ENCODE measurements at regions not wholly inside any gene's neighbourhood (a gene's known extent, or its start where the extent isn't known, plus 50 kb on each side); places are given as distances from the start of the nearest gene placed in this dataset.
"Not testable (repeated sequence)": the region's sequence is repeated elsewhere in the genome, so short reads cannot be mapped to it uniquely, and the experiment has no call there.

- DNase-seq (ENCODE audit: low spot score): no peak
- no peak for TF ChIP-seq CTCF (IDR thresholded peaks at IDR 0.05)
- Histone ChIP-seq H3K4me3 (no peak overlapping the region), H3K27ac (no peak overlapping the region)
These were observed 65.8 kb downstream of the MTX3 start for GRCh38 chr5:79924936-79925893.

- TF ChIP-seq CTCF (IDR thresholded peaks at IDR 0.05): no peak
- DNase-seq (ENCODE audit: low spot score): no peak
- H3K27ac ChIP-seq: no peak overlapping the region
- H3K4me3 ChIP-seq: no peak overlapping the region
These were observed 67.6 kb downstream of the MTX3 start for GRCh38 chr5:79923431-79923830.

- Histone ChIP-seq H3K4me3 (no peak overlapping the region), H3K27ac (no peak overlapping the region)
- no peak for TF ChIP-seq CTCF (IDR thresholded peaks at IDR 0.05)
- no peak for DNase-seq (ENCODE audit: low spot score)
These were observed 68.4 kb downstream of the MTX3 start for GRCh38 chr5:79922626-79923025.

GRCh38 chr5:79907452-79907851 is 83.6 kb downstream of the MTX3 start:
- not testable (repeated sequence) for H3K4me3 ChIP-seq; H3K27ac ChIP-seq; DNase-seq (ENCODE audit: low spot score)

- H3K4me3 ChIP-seq; H3K27ac ChIP-seq; DNase-seq (ENCODE audit: low spot score): not testable (repeated sequence)
These were observed 88.5 kb downstream of the MTX3 start for GRCh38 chr5:79902571-79902970.

- no peak for DNase-seq (ENCODE audit: low spot score)
- no peak overlapping the region for H3K4me3 ChIP-seq
- no peak for TF ChIP-seq CTCF (IDR thresholded peaks at IDR 0.05)
- no peak overlapping the region for H3K27ac ChIP-seq
These were observed 89.4 kb downstream of the MTX3 start for GRCh38 chr5:79901631-79902030.

- H3K27ac ChIP-seq: no peak overlapping the region
- H3K4me3 ChIP-seq: no peak overlapping the region
- TF ChIP-seq CTCF (IDR thresholded peaks at IDR 0.05): no peak
- no peak for DNase-seq (ENCODE audit: low spot score)
These were observed 92.5 kb downstream of the MTX3 start for GRCh38 chr5:79898611-79899010.

GRCh38 chr5:79893976-79894375 is 97.1 kb downstream of the MTX3 start:
- Histone ChIP-seq H3K4me3 (no peak overlapping the region), H3K27ac (no peak overlapping the region)
- TF ChIP-seq CTCF (IDR thresholded peaks at IDR 0.05): no peak
- no peak for DNase-seq (ENCODE audit: low spot score)

All from coronary artery (tissue), 2 donors.